ACC112 (cell line): ENCODE measurements at regions not wholly inside any gene's neighbourhood (a gene's known extent, or its start where the extent isn't known, plus 50 kb on each side); places are given as distances from the start of the nearest gene placed in this dataset.

Experiments
- H2AFZ ChIP-seq: fragments of 200-600 bp; sonication (generic); one replicate; pipeline ENCODE4 v1.6.0; 2017; ENCODE audit warnings: antibody characterized with exemption, low read length; ENCODE audit not compliant: unreplicated experiment
- H3K27ac ChIP-seq: fragments of 200-600 bp; sonication (generic); 2 replicates; pipeline ENCODE4 v1.5.1; 2014; ENCODE audit warnings: low read depth, mild to moderate bottlenecking, antibody characterized with exemption, low read length, moderate library complexity
- H3K27me3 ChIP-seq: fragments of 200-600 bp; sonication (generic); 2 replicates; pipeline ENCODE4 v1.6.1; 2014; ENCODE audit warnings: mild to moderate bottlenecking, antibody characterized with exemption, low read length, moderate library complexity, mixed read lengths; ENCODE audit not compliant: insufficient read depth
- H3K36me3 ChIP-seq: fragments of 200-600 bp; sonication (generic); 2 replicates; pipeline ENCODE4 v1.6.1; 2016; ENCODE audit warnings: mild to moderate bottlenecking, antibody characterized with exemption, low read length, moderate library complexity, mixed read lengths; ENCODE audit not compliant: insufficient read depth
- H3K4me1 ChIP-seq: fragments of 200-600 bp; sonication (generic); one replicate; pipeline ENCODE4 v1.6.1; 2016; ENCODE audit warnings: low read length, mixed read lengths; ENCODE audit not compliant: insufficient read depth, unreplicated experiment, control insufficient read depth
- H3K4me3 ChIP-seq: fragments of 200-600 bp; sonication (generic); 2 replicates; pipeline ENCODE4 v1.5.1; 2014; ENCODE audit warnings: mild to moderate bottlenecking, low read depth, low read length
- H3K79me2 ChIP-seq: fragments of 200-600 bp; sonication (generic); one replicate; pipeline ENCODE4 v1.6.0; 2016; ENCODE audit warnings: low read length; ENCODE audit not compliant: control insufficient read depth, unreplicated experiment, insufficient read depth

DNA sequence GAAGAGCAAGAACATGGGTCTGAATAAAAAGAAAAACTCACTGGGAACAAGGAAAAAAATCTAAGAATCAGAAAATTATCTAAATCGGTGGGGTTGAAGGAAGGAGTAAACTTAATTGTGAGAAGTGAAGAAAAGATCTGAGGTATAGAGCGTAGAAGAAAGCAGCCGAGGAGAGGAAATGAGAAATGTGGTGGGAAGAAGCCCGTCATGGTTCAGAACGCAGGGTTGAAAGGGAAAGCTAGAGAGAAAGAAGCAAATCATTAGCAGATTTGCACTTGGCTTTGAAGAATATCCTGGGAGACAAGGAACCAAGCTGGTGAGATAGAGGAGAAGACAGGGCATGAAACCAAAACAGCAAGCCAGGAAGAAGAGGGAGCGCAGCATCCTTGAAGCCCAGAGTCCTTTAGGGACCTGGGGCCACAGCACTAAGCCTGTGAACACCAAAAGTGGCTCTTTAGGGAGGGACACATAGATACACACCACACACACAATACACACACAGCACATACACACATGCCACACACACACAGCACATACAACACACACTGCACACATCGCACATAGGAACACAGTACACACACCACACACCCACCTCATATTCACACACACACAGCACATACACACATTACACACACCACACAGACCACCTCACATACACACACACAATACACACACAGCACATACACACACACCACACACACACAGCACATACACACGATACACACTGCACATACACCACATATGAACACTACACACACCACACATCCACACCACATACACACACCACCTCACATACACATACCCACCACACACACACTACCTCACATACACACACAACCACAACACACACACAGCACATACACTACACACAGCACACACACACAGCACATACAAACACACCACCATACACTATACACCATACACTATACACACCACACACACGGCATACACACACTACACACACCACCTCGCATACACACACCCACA is 274.6 kb downstream of the ETAA1 start:
- Histone ChIP-seq H3K27ac (no peak overlapping the region), H3K79me2 (no peaks in the 10 kb centered on the region), H3K36me3 (no peaks in the 10 kb centered on the region), H2AFZ (no peak overlapping the region), H3K4me3 (no peak overlapping the region), H3K27me3 (no peaks in the 10 kb centered on the region), H3K4me1 (no peaks in the 10 kb centered on the region)

DNA sequence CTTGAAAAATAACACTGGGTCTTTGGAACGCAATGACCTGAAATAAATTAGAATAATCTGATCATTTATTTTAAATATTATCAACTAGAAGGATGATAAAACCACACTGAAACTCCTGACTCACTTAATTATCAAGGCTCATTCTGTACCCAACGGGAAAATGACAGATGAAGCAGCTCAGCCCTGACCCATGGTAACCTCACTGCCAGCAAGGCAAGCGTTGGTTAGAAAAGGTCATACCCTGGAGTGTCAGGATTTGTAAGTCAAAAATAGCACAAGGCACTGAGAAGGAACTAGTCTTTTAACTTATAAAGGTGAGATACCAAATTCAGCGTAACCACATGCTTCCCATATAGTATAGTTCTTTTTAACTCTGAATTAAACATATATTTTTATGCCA is 277.5 kb downstream of the ETAA1 start:
- no peaks in the 10 kb centered on the region for H3K79me2 ChIP-seq
- H3K27ac ChIP-seq: no peak overlapping the region
- H3K4me3 ChIP-seq: no peak overlapping the region
- H2AFZ ChIP-seq: no peak overlapping the region
- no peaks in the 10 kb centered on the region for H3K4me1 ChIP-seq
- no peaks in the 10 kb centered on the region for H3K36me3 ChIP-seq
- no peaks in the 10 kb centered on the region for H3K27me3 ChIP-seq

DNA sequence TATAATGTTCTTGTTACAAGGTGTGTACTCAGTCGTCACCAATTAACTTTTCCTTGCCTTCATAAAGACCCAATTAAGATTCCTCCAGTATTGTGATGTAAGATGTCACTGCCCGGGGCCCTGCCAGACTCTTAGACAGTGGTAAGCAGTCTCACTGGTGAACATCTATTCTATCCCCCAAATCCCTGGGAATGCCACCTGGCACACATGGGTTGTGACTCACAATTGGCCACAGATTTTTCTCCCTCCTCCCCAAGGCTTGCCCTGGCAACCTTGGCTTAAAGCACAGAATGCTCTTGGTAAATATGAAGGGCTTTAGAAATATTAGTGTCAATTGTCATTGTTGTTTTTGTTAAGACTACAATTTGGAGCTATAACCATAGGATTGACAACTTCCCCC is 287.9 kb downstream of the ETAA1 start:
- Histone ChIP-seq H3K27ac (no peak overlapping the region), H3K27me3 (peaks cover 32% of the 10 kb centered on the region), H3K79me2 (no peaks in the 10 kb centered on the region), H3K36me3 (no peaks in the 10 kb centered on the region), H3K4me3 (no peak overlapping the region), H2AFZ (no peak overlapping the region), H3K4me1 (no peaks in the 10 kb centered on the region)

DNA sequence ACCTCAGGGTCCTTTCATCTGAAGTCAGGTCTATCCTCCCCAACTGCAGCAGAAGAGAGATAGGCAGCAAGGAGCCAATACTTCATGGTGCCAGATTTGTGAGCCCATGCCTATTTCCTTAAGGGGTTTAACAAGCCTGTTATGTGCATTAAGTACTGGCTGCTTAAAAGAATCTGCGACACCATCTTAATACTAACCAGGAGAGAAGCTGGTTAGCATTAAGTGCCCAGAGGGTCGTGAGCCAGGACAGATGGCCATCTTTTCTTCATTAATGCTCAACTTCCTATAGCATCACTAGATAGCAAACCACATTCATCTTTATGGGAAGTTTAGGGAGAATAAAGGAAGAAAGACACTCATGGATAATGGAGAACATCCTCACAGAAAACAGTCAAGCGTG is 289.1 kb downstream of the ETAA1 start:
- Histone ChIP-seq H3K27me3 (peaks cover 28% of the 10 kb centered on the region), H3K4me1 (no peaks in the 10 kb centered on the region), H3K36me3 (no peaks in the 10 kb centered on the region), H3K27ac (no peak overlapping the region), H3K4me3 (no peak overlapping the region), H3K79me2 (no peaks in the 10 kb centered on the region), H2AFZ (no peak overlapping the region)

DNA sequence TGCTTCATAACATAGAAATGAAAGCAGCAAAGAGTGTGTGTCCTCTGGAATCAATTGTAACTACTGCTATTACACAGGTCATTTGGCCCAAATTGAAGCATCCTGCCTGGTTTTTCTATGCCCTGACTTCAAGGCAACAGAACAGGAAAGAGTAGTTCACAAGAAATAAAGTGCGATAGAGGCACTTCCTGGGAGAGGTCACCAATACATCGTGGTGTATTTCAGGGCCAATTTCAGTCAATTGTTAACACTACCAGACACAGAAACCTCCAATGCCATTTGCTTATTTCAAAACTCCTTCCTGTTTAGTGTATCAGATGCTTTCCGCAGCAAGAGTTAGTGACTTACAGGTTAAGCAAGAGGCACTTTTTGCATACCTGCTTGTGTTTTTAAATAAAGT is 292.1 kb downstream of the ETAA1 start:
- H3K4me3 ChIP-seq: no peak overlapping the region
- no peaks in the 10 kb centered on the region for H3K4me1 ChIP-seq
- no peaks in the 10 kb centered on the region for H3K36me3 ChIP-seq
- no peaks in the 10 kb centered on the region for H3K79me2 ChIP-seq
- H3K27me3 ChIP-seq: peaks cover 39% of the 10 kb centered on the region
- no peak overlapping the region for H3K27ac ChIP-seq
- H2AFZ ChIP-seq: no peak overlapping the region

DNA sequence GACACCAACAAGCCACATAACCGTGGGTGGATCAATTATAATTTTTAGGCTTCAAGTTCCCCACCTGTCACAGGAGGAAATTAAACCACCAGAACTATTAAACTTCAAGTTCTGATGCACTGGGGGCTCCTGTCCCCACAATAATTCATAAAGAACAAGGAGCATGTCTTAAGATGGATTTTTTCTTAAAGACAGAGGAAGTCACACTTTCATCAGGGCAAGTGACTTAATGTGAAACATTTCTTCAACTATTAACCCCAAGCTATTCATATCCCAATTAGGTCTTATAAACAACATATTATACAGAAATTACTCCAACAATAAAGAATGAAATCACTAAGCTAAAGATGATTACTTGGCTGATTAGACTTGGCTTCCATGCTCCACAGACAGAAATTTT is 292.5 kb downstream of the ETAA1 start:
- Histone ChIP-seq H3K27me3 (peaks cover 41% of the 10 kb centered on the region), H2AFZ (no peak overlapping the region), H3K4me1 (no peaks in the 10 kb centered on the region), H3K4me3 (no peak overlapping the region), H3K27ac (no peak overlapping the region), H3K79me2 (no peaks in the 10 kb centered on the region), H3K36me3 (no peaks in the 10 kb centered on the region)

DNA sequence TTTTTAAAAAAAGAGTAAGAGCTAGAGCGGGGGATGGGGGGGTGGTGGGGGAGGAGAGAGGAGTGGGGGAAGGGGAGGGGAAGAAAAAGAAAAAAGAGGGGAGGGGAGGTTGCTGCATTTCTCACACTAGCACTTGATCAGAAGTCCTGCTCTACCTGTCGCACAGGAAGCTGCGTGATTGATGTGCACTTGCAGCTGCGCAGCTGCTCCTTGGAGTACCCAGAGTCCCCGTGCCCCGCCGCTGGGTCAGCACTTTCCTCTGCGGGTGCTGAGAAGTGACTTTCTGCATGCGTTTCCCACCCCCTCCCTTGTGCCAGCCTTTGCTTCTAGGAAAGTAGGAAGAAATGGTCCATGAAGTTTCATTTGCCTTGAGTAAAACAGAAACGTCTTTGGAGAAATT is 297.3 kb downstream of the ETAA1 start:
- no peak overlapping the region for H3K27ac ChIP-seq
- H3K4me3 ChIP-seq: no peak overlapping the region
- no peak overlapping the region for H2AFZ ChIP-seq
- no peaks in the 10 kb centered on the region for H3K4me1 ChIP-seq
- H3K27me3 ChIP-seq: peaks cover 32% of the 10 kb centered on the region
- H3K79me2 ChIP-seq: no peaks in the 10 kb centered on the region
- no peaks in the 10 kb centered on the region for H3K36me3 ChIP-seq

DNA sequence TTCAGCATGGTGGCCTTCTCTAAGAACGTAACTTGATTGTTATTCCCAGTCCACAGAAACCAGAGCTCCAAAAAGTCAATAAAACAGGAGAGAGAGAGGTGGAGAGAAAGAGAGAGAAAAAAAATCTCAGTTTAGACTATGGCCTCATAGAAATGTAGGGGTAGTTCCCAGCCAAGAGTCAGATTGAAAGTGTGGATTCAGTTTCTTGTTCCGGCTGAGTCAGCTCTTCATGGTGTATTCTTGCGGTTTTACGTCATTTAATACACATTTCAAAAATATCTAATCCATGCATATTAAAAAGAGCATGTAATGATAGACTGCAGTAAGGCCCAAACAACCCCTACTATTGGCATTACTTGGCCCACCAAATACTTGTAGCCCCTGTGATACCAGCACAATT is 303.9 kb downstream of the ETAA1 start:
- Histone ChIP-seq H2AFZ (no peak overlapping the region), H3K27me3 (peaks cover 14% of the 10 kb centered on the region), H3K27ac (no peak overlapping the region)

DNA sequence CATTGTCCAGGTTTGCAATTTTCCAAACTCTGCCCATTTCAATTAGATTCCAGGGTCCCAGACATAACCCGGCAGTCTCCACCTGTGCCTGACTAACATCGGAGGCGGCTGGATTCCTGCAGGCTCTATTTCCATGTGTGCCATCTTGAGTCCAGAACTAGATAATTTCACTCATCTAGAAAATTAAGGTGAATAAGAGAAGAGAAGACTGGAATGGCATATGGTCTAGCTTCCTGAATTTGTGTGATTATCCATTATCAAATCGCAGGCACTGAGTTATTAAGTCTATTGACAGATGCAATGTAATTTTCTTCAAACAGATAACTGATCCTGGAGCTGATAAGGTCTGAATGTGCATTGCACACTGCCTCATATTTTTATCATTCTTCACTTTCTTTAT is 305.2 kb downstream of the ETAA1 start:
- H3K36me3 ChIP-seq: no peaks in the 10 kb centered on the region
- H3K4me3 ChIP-seq: no peak overlapping the region
- H3K27ac ChIP-seq: no peak overlapping the region
- no peaks in the 10 kb centered on the region for H3K79me2 ChIP-seq
- peaks cover 12% of the 10 kb centered on the region for H3K27me3 ChIP-seq
- H2AFZ ChIP-seq: no peak overlapping the region
- no peaks in the 10 kb centered on the region for H3K4me1 ChIP-seq

More for the DNA sequence above, 303.9 kb downstream of the ETAA1 start:
- Histone ChIP-seq H3K4me1 (no peaks in the 10 kb centered on the region), H3K4me3 (no peak overlapping the region), H3K79me2 (no peaks in the 10 kb centered on the region), H3K36me3 (no peaks in the 10 kb centered on the region)

DNA sequence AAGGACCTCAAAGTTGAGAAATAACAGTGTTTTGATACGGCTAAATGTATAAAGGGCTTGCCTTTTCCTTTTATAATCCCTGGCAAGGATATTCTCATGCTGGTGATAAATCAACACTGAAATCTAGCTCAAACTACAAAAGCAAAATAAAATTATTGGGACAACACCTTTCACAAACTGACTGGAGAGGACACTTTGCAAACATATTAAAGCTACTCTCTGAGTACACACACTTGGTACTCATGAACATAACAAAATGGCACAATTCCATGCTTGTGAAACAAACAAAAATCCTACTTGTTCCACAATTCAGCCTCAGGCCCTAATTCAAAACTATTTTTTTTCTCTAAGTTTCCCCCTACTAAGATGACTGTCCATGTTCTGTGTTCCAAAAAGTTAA is 305.8 kb downstream of the ETAA1 start:
- H3K36me3 ChIP-seq: no peaks in the 10 kb centered on the region
- H3K4me3 ChIP-seq: no peak overlapping the region
- H3K27ac ChIP-seq: no peak overlapping the region
- no peaks in the 10 kb centered on the region for H3K4me1 ChIP-seq
- no peaks in the 10 kb centered on the region for H3K79me2 ChIP-seq
- H3K27me3 ChIP-seq: peaks cover 12% of the 10 kb centered on the region
- H2AFZ ChIP-seq: no peak overlapping the region

DNA sequence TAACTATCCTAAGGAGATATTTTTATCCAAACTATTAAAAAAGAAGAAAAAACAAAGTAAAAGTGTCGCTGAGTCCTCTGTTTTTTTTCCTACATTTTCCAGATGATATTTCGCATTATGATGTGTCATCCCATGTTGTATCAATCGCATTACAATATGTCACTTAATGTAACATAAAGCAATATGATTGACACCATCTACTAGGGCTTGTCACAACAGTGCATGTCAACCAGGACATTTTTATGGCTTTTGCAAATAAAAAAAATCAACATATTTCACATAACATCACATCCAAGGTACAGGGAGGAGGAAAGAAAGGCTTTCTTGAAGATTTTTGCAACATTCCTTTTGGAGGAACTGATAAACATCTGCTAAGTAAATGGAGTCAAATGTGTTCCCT is 308.9 kb downstream of the ETAA1 start:
- no peak overlapping the region for H3K4me3 ChIP-seq
- no peaks in the 10 kb centered on the region for H3K4me1 ChIP-seq
- no peaks in the 10 kb centered on the region for H3K36me3 ChIP-seq
- H3K79me2 ChIP-seq: no peaks in the 10 kb centered on the region
- peaks cover 12% of the 10 kb centered on the region for H3K27me3 ChIP-seq
- H2AFZ ChIP-seq: no peak overlapping the region
- no peak overlapping the region for H3K27ac ChIP-seq
